Mucosa of rectum (tissue), 2 donors: ENCODE measurements at regions not wholly inside any gene's neighbourhood (a gene's known extent, or its start where the extent isn't known, plus 50 kb on each side); places are given as distances from the start of the nearest gene placed in this dataset.

Source experiments
- H3K27ac ChIP-seq, 2 donors: one replicate each; pipeline ENCODE4 v1.7.0; 2013; ENCODE audit warnings: inconsistent platforms in 2 of 2, low read depth in 2 of 2, low read length in 2 of 2
- H3K27me3 ChIP-seq, 2 donors: one replicate each; pipeline ENCODE4 v1.7.0; 2013; ENCODE audit warnings: low read length in 2 of 2; ENCODE audit not compliant: control insufficient read depth in 2 of 2, insufficient read depth in 2 of 2
- H3K36me3 ChIP-seq, 2 donors: one replicate each; pipeline ENCODE4 v1.7.0; 2013; ENCODE audit warnings: low read length in 2 of 2; ENCODE audit not compliant: control insufficient read depth in 2 of 2, insufficient read depth in 2 of 2
- H3K4me1 ChIP-seq, 2 donors: one replicate each; pipeline ENCODE4 v1.7.0; 2013; ENCODE audit warnings: low read length in 2 of 2, mild to moderate bottlenecking in 1 of 2; ENCODE audit not compliant: control insufficient read depth in 2 of 2, insufficient read depth in 2 of 2
- H3K4me3 ChIP-seq, 2 donors: one replicate each; pipeline ENCODE4 v1.7.0; 2013; ENCODE audit warnings: low read length in 2 of 2
- H3K9ac ChIP-seq, 2 donors: one replicate each; pipeline ENCODE4 v1.7.0; 2013; ENCODE audit warnings: low read length in 2 of 2, low read depth in 1 of 2, mild to moderate bottlenecking in 1 of 2
- H3K9me3 ChIP-seq, 2 donors: one replicate each; pipeline ENCODE4 v1.7.0; 2013; ENCODE audit warnings: low read length in 2 of 2; ENCODE audit not compliant: control insufficient read depth in 2 of 2
- donor health status: healthy.
- donor health status: Normal muscosa, but diverticular disease.

DNA sequence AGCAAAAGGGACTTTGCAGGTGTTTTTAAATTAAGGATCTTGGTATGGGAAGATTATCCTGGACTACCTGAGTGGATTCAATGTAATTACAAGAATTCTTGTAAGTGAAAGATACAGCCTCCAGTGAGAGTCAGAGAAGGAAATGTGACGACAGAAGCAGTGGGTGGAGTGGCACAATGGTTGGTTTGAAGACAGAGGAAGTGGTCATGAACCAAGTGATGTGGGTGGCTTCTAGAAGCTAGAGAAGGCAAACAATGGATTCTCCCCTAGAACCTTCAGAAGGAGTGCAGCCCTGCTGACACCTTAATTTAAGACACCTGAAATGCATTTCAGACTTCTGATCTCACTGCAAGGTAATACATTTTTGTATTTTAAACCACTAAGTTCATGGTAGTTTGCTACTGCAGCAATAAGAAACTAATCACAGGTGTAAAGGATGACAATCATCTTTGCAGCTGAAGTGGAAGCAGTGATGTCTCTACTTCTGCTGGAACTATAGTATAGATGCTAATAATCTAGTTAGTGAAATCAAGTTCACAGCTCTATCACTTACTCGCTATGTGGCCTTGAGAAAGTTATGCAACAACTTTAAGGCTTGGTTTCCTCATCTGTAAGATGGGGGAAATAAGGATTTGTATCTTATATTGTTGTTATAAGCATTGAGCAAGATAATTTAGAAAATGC, 403.4 kb upstream of the SUCLG2 start:
- no peak overlapping the region for H3K4me3 ChIP-seq
- H3K27me3 ChIP-seq, result no peaks in the 10 kb centered on the region
- H3K4me1 ChIP-seq, result peaks cover 3 to 6% of the 10 kb centered on the region in 2 donors
- H3K27ac ChIP-seq, result no peak overlapping the region
- no peak overlapping the region for H3K9ac ChIP-seq
- no peaks in the 10 kb centered on the region for H3K36me3 ChIP-seq
- H3K9me3 ChIP-seq, result no peaks in the 10 kb centered on the region

DNA sequence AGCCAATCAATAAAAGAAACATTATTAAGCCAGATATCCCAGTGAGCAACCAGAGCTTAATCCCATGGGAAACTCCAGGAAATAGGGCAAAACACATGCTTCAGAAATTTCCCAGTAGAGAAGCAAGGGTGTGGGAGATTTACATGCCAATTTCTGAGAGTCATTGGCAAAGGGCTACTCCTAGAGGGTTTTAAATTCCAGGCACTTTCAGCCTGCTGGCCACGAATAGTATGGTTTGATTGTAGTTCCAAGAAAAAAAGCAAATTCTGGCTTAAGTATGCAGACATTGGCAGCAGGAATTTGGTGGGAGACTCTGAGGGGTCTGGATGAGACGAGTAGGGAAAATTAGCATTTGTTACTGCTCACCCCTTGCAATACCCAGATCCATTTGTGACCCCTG, 402.1 kb upstream of the SUCLG2 start:
- Histone ChIP-seq H3K27ac (no peak overlapping the region), H3K4me1 (peaks cover 3 to 6% of the 10 kb centered on the region in 2 donors), H3K9me3 (no peaks in the 10 kb centered on the region), H3K9ac (no peak overlapping the region), H3K4me3 (no peak overlapping the region), H3K27me3 (no peaks in the 10 kb centered on the region), H3K36me3 (no peaks in the 10 kb centered on the region)

DNA sequence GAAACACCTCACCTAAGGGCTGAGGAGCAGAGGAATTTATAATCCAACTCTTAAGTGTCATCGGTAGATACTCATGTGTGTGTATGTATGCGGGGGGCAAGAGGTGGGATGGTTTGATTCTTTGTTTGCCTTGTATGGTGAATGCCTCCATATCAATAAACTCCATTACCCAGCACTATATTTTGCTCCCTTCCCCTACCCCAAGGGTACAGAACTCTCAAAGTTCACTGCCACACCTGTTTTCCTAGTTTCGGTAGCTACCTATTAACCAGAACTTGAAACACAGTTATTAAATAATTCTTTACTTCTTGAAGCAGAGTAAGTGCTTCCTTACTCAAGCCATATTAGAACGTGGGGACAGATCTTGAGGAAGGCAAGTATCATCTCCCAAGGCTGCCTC, 400.8 kb upstream of the SUCLG2 start:
- no peak overlapping the region for H3K9ac ChIP-seq
- no peak overlapping the region for H3K4me3 ChIP-seq
- no peak overlapping the region for H3K27ac ChIP-seq
- no peaks in the 10 kb centered on the region for H3K36me3 ChIP-seq
- peaks cover 3 to 6% of the 10 kb centered on the region in 2 donors for H3K4me1 ChIP-seq
- no peaks in the 10 kb centered on the region for H3K9me3 ChIP-seq
- H3K27me3 ChIP-seq, result no peaks in the 10 kb centered on the region

DNA sequence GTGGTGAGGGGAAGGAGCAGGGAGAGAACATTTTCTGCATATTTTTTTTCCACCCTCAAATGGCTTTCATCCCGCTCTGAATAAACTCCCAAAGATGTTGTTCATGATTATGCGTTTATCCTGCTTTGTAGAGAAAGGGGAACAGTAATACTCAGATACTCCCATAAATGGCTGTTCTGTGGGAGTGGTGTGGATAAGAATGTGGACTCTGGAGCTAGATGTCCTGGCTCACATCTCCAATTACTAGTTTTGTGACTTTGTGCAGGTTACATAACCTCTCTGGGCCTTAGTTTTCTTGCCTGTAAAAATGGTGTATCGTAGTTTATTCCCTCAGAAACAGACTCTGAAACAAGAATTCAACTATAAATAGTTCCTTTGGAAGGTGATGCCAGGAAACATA, 395.4 kb upstream of the SUCLG2 start:
- Histone ChIP-seq H3K4me1 (no peaks in the 10 kb centered on the region), H3K9me3 (no peaks in the 10 kb centered on the region), H3K27ac (no peak overlapping the region), H3K4me3 (no peak overlapping the region), H3K27me3 (no peaks in the 10 kb centered on the region), H3K9ac (no peak overlapping the region), H3K36me3 (no peaks in the 10 kb centered on the region)

DNA sequence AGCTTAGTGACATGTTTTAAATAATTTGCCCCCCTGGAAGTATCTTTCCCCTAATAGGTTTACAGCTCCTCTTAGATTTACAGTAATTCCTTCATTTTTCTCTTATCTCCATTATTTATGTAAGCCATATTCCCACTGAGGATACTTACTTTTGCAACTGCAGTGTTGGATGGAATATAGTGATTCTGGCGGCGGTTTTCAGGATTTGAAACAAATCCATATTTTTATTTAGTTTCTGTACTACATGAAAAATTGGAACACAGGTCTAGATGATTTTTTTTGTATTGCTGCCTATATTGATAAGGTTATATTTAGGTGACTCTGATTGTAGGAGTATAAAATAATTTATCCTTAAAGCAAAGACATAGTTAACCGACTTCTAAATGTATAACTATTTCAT, 391.6 kb upstream of the SUCLG2 start:
- Histone ChIP-seq H3K9ac (no peak overlapping the region), H3K4me1 (no peaks in the 10 kb centered on the region), H3K9me3 (no peaks in the 10 kb centered on the region), H3K27ac (no peak overlapping the region), H3K36me3 (no peaks in the 10 kb centered on the region), H3K27me3 (no peaks in the 10 kb centered on the region), H3K4me3 (no peak overlapping the region)

DNA sequence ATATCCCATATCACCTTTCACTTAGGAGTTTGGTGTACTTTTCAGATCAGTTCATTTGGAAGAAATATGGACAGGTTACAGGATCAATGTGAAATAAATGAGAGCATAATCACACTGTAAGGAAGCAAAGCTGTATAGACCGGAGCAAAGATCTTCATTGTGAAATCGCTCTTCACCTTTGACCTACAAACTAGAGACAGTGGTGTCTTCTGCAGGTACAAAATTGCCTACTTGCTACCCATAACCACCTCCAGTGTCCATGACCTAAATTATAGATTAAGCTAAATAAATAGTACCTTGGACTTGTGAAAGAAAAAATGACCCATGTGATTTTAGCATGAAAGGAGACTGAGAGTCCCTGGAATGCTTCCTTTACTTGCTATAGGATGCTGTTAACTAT, 379.5 kb upstream of the SUCLG2 start:
- H3K9me3 ChIP-seq, result no peaks in the 10 kb centered on the region

DNA sequence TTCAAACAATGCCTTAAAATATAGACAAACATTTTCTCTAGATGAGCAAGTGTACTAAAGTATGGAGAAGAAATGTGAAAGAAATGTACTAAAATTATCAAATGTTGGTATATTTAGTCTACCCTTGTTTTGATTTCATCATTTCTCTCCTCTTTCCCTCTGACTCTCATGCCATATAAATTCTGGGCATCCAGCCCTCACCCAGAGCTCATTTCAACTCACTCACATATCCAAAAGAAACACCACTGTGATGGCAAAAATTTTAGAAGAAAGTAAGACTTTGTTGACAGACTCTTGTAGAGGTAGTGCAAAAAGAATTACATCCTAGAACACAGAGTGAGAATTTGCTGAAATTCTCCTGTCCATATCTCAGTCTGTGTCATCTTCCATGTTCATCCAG, 377.8 kb upstream of the SUCLG2 start:
- Histone ChIP-seq H3K9ac (no peak overlapping the region), H3K4me3 (no peak overlapping the region), H3K27ac (no peak overlapping the region), H3K27me3 (no peaks in the 10 kb centered on the region), H3K9me3 (no peaks in the 10 kb centered on the region), H3K36me3 (no peaks in the 10 kb centered on the region), H3K4me1 (no peaks in the 10 kb centered on the region)

More for the DNA sequence above, 379.5 kb upstream of the SUCLG2 start:
- Histone ChIP-seq H3K9ac (no peak overlapping the region), H3K27ac (no peak overlapping the region), H3K4me1 (no peaks in the 10 kb centered on the region), H3K27me3 (no peaks in the 10 kb centered on the region), H3K36me3 (no peaks in the 10 kb centered on the region), H3K4me3 (no peak overlapping the region)

DNA sequence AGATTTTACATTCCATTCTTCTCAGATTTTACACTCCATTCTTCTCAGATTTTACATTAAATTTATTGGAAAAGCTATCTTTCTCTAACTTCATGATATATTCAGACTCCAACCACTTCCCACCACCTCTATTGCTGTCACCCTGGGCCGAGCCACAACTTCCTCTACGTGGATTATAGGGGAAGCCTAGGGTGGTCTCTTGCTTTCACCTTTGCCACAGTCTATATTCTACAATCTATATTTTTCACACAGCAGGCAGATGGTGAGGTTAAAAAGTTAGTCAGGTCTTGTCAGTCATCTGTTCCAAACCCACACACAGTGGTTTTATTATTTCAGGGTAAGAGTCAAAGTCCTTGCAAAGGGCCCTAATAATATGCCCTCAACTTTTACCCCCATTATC, 370.8 kb upstream of the SUCLG2 start:
- Histone ChIP-seq H3K36me3 (no peaks in the 10 kb centered on the region), H3K9ac (no peak overlapping the region), H3K9me3 (no peaks in the 10 kb centered on the region), H3K27me3 (no peaks in the 10 kb centered on the region), H3K4me1 (no peaks in the 10 kb centered on the region), H3K27ac (no peak overlapping the region), H3K4me3 (no peak overlapping the region)

DNA sequence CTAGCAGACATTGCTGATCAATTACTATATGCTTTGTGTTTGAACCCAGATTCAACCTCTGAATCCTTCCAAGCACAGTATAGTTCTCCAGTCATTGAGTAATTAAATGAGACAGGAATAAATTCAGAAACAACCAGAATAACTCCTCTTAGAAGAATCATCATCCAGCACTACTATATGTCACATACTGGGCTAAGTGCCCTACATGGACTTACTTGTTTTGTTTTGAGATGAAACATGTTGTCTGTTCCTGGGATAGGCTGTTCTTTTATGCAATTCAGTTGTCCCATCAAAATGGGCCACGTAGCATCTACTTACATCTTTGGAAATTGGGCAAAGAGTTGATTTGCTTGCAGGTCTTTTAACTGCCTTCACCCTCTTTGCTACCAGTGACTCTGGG, 365.5 kb upstream of the SUCLG2 start:
- H3K27me3 ChIP-seq, result no peaks in the 10 kb centered on the region

DNA sequence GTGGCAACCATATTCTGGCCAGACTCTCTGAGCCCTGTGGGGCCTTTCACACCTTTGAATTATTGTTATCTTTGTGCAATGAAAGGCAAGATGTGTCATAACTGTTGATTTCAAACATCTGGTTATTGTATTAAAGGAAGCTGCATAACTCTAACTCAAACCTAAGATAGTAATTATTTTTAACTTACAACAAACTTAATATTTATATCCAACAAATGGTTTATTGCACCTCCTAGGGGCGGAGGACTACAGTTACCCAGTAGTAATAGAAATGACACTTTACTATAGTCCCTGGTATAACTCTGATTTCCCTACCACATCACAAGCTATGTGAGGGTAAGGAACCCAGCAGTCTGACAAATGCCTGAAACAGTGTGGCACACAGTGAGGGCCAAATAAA, 363.9 kb upstream of the SUCLG2 start:
- H3K36me3 ChIP-seq, result no peaks in the 10 kb centered on the region
- H3K4me3 ChIP-seq, result no peak overlapping the region
- H3K27me3 ChIP-seq, result no peaks in the 10 kb centered on the region
- H3K9me3 ChIP-seq, result no peaks in the 10 kb centered on the region
- no peaks in the 10 kb centered on the region for H3K4me1 ChIP-seq
- no peak overlapping the region for H3K27ac ChIP-seq
- no peak overlapping the region for H3K9ac ChIP-seq

More for the DNA sequence above, 365.5 kb upstream of the SUCLG2 start:
- no peak overlapping the region for H3K27ac ChIP-seq
- H3K36me3 ChIP-seq, result no peaks in the 10 kb centered on the region
- no peaks in the 10 kb centered on the region for H3K9me3 ChIP-seq
- no peak overlapping the region for H3K4me3 ChIP-seq
- H3K4me1 ChIP-seq, result no peaks in the 10 kb centered on the region
- no peak overlapping the region for H3K9ac ChIP-seq

DNA sequence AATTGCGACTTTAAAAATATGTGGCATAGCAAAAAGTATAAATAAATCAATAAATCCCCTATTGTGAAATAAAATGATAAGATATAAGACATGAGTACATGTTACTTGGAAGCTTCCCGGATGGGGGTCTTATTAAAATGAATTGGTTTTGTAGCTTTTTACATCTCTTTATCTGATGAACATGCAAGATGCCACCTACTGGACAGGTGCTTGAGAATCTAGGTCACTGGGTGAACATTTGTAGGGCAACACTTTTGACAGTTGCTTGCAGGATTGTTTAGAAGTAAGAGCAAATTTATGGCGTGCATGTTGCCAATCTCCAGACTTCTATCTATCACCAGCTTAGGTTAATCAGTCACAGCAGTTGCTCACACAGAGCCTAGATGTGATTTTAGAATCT, 362.7 kb upstream of the SUCLG2 start:
- Histone ChIP-seq H3K4me1 (no peaks in the 10 kb centered on the region), H3K9me3 (no peaks in the 10 kb centered on the region), H3K4me3 (no peak overlapping the region), H3K36me3 (no peaks in the 10 kb centered on the region), H3K27ac (no peak overlapping the region), H3K9ac (no peak overlapping the region), H3K27me3 (no peaks in the 10 kb centered on the region)
